Fibroblast of mammary gland (primary cell): ENCODE measurements at regions not wholly inside any gene's neighbourhood (a gene's known extent, or its start where the extent isn't known, plus 50 kb on each side); places are given as distances from the start of the nearest gene placed in this dataset.
A peak's percentile ranks its signal among the peaks of the same experiment; 100 is the strongest.

Experiments used
- DNase-seq: peaks from one replicate; pipeline ENCODE4 v3.0.0-alpha.2; 2010; ENCODE audit warnings: low read depth
- H3K4me3 ChIP-seq: 2 replicates; pipeline ENCODE4 v1.5.1; 2011; ENCODE audit warnings: low read depth, mild to moderate bottlenecking, low read length, moderate library complexity; ENCODE audit not compliant: control insufficient read depth
- CTCF ChIP-seq: conservative IDR thresholded peaks from 2 replicates; pipeline ENCODE4 v1.5.1; 2011; ENCODE audit warnings: low read depth, low read length, inconsistent platforms; ENCODE audit not compliant: control insufficient read depth, insufficient read depth

DNA sequence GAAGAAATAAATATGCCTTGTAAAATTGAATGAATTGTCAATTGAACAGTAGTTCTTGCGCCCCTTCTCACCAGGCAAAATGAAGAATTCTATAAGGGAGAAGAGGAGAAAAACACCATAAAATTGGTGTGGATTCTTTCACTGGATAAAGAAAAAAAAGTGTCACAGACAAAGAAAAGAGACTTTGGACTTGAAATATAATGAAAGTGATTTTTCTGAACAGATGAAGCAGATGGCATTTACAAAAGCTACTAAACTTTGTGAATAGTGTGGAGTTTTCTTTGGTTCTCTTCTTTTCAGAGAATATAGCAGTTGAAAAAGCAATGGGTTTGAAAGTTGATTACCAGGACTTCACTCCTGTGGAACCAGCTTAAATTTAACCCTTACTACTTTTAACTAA is 945.7 kb downstream of the DSC3 start:
- no peak for TF ChIP-seq CTCF
- no peak for DNase-seq
- H3K4me3 ChIP-seq, result no peak overlapping the region

- no peak overlapping the region for H3K4me3 ChIP-seq
- TF ChIP-seq CTCF, result no peak
- peak; percentile 25 for DNase-seq
These were observed 948.0 kb downstream of the DSC3 start for GRCh38 chr18:30094556-30094955.

GRCh38 chr18:30093376-30093775 is 949.2 kb downstream of the DSC3 start:
- no peak overlapping the region for H3K4me3 ChIP-seq
- no peak for TF ChIP-seq CTCF
- no peak for DNase-seq

- no peak for TF ChIP-seq CTCF
- H3K4me3 ChIP-seq, result no peak overlapping the region
- DNase-seq, result no peak
These were observed 954.1 kb downstream of the DSC3 start for GRCh38 chr18:30088238-30089015.

- no peak for TF ChIP-seq CTCF
- H3K4me3 ChIP-seq, result no peak overlapping the region
- DNase-seq, result no peak
These were observed 956.2 kb downstream of the DSC3 start for GRCh38 chr18:30086351-30086750.

DNA sequence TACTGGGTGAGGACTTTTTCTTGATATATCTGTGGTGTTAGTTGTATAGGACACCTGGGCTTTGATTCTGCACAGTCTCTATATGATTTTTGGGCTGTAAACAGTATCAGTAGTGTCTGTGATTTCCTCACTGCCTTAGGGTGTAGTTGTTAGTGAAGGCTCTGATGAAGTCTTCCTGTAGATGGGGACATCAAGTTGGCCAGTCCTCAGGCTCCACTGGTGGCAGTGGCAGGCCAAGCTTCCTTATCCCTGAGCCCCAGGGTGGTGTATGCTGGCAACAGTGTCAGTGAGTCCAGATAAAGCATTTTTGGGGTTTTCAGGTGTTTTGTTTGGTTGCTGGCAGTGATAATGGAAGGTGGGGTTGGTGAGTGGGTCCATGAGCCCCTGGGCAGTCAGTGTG is 961.4 kb downstream of the DSC3 start:
- no peak for DNase-seq
- TF ChIP-seq CTCF, result no peak

More for the DNA sequence above, 961.4 kb downstream of the DSC3 start:
- H3K4me3 ChIP-seq, result no peak overlapping the region
